ENCODE measurements at regions not wholly inside any gene's neighbourhood (a gene's known extent, or its start where the extent isn't known, plus 50 kb on each side); places are given as distances from the start of the nearest gene placed in this dataset.

DNA sequence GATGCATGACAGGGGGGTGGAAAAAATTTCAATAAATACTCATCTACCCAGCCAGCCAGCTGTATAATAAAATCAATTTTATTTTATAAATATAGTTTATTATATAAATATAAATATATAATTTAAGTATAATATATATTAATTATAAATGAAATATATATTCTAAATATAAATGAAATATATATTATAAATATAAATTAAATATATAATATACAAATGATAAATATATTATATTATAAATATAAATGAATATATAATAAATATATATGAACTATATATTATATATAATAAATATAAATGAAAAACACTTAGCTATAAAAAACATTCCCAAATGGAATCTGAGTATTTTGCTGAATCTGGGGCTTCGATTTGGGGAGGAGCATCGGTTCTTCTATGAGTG lies 79.4 kb upstream of the CDCA7L start:
- no peaks in the 10 kb centered on the region for H3K79me2 ChIP-seq (ENCODE audit: control insufficient read depth, insufficient read depth, low read length, poor library complexity)
- H3K4me1 ChIP-seq (ENCODE audit: control insufficient read depth in 1 of 2, insufficient read depth in 2 of 2, low read length in 2 of 2), result no peaks in the 10 kb centered on the region
- no peak overlapping the region for H2BK5ac ChIP-seq (ENCODE audit: low read depth, low read length, poor library complexity)
- H3K27me3 ChIP-seq (ENCODE audit: insufficient read depth, low read length), result no peaks in the 10 kb centered on the region
- no peak overlapping the region for H3K27ac ChIP-seq (ENCODE audit: low read depth, low read length)
- no peak overlapping the region for H3K4ac ChIP-seq (ENCODE audit: low read depth, low read length)
- no peaks in the 10 kb centered on the region for H3K79me1 ChIP-seq (ENCODE audit: low read length)
- H3K9ac ChIP-seq (ENCODE audit: low read length), result no peak overlapping the region
- no peak overlapping the region for H3K4me2 ChIP-seq (ENCODE audit: low read length)
- DNase-seq, result no peak
- no peak overlapping the region for H4K12ac ChIP-seq (ENCODE audit: low read depth, low read length)
- no CpG with 5 or more reads among the region's 2 CpGs for WGBS (ENCODE audit: extremely low coverage, insufficient coverage, insufficient read length)
- H3K23ac ChIP-seq (ENCODE audit: low read length), result no peak overlapping the region
- no peaks in the 10 kb centered on the region for H3K36me3 ChIP-seq (ENCODE audit: control insufficient read depth in 1 of 2, insufficient read depth in 2 of 2, low read length in 2 of 2)
- H3K9me3 ChIP-seq (ENCODE audit: insufficient read depth, low read depth, low read length), result peaks cover 1% of the 10 kb centered on the region
- H2AK5ac ChIP-seq (ENCODE audit: low read length), result no peak overlapping the region
- no peak overlapping the region for H3K4me3 ChIP-seq (ENCODE audit: low read depth, low read length)
- H2BK120ac ChIP-seq (ENCODE audit: insufficient read depth, low read length, poor library complexity), result no peak overlapping the region
- H3K18ac ChIP-seq (ENCODE audit: low read length), result no peak overlapping the region
- no peak overlapping the region for H2BK12ac ChIP-seq (ENCODE audit: low read length)
- H4K8ac ChIP-seq (ENCODE audit: low read depth, low read length), result no peak overlapping the region
- no peak overlapping the region for H2AFZ ChIP-seq (ENCODE audit: insufficient read depth, low read length, poor library complexity)
- no peak overlapping the region for H4K91ac ChIP-seq (ENCODE audit: low read depth, low read length)
- no peak overlapping the region for H3K14ac ChIP-seq (ENCODE audit: low read length)

DNA sequence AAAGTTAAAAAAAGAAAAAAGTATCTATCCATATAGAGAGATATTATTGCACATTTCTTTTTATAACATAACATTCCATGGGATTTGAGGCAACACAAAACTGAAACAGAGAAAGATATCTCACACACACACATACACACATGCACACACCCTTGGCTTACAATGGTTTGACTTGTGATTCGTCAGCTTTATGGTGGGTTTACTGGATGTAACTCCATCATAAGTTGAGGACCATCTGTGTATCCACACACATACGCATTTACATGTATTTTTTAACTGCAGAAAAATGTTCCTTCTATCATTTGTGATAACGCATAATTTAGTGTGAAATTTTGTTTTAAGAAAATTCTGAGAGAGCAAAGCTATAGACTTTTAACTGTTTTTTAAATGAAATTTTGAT lies 74.2 kb upstream of the CDCA7L start:
- Histone ChIP-seq H4K91ac (ENCODE audit: low read depth, low read length) (no peak overlapping the region), H3K4me2 (ENCODE audit: low read length) (no peak overlapping the region), H3K27ac (ENCODE audit: low read depth, low read length) (no peak overlapping the region), H3K4me3 (ENCODE audit: low read depth, low read length) (no peak overlapping the region), H3K27me3 (ENCODE audit: insufficient read depth, low read length) (no peaks in the 10 kb centered on the region), H4K8ac (ENCODE audit: low read depth, low read length) (no peak overlapping the region), H2BK12ac (ENCODE audit: low read length) (no peak overlapping the region), H2AK5ac (ENCODE audit: low read length) (no peak overlapping the region), H2AFZ (ENCODE audit: insufficient read depth, low read length, poor library complexity) (no peak overlapping the region), H4K12ac (ENCODE audit: low read depth, low read length) (no peak overlapping the region), H3K9me3 (ENCODE audit: insufficient read depth, low read depth, low read length) (no peaks in the 10 kb centered on the region), H3K9ac (ENCODE audit: low read length) (no peak overlapping the region), H2BK120ac (ENCODE audit: insufficient read depth, low read length, poor library complexity) (no peak overlapping the region), H3K79me2 (ENCODE audit: control insufficient read depth, insufficient read depth, low read length, poor library complexity) (no peaks in the 10 kb centered on the region), H3K36me3 (ENCODE audit: control insufficient read depth in 1 of 2, insufficient read depth in 2 of 2, low read length in 2 of 2) (no peaks in the 10 kb centered on the region), H3K14ac (ENCODE audit: low read length) (no peak overlapping the region), H3K18ac (ENCODE audit: low read length) (no peak overlapping the region), H3K79me1 (ENCODE audit: low read length) (no peaks in the 10 kb centered on the region), H3K4ac (ENCODE audit: low read depth, low read length) (no peak overlapping the region), H3K23ac (ENCODE audit: low read length) (no peak overlapping the region), H3K4me1 (ENCODE audit: control insufficient read depth in 1 of 2, insufficient read depth in 2 of 2, low read length in 2 of 2) (no peaks in the 10 kb centered on the region), H2BK5ac (ENCODE audit: low read depth, low read length, poor library complexity) (no peak overlapping the region)
- WGBS (ENCODE audit: extremely low coverage, insufficient coverage, insufficient read length), result no CpG with 5 or more reads among the region's 3 CpGs
- DNase-seq, result no peak

DNA sequence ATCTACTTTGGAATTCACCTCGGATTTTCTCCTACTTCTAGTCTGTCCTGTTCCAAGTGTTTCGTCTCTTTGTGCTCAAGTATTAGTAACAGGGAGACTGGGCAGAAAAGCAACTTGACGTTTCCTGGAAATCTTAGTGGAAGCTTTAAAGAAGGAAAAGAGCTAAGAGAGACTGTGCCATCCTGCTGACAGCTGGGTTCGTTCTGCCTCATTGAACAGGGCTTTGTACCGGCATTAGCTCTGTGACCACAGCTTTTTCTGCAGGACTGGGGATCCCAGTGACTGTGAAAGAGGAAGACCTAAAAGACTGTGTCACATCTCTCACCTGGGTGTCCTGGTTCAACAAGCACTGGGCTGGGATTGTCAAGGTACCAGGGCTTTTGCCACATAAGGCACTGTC lies 70.8 kb upstream of the CDCA7L start:
- Histone ChIP-seq H2BK5ac (ENCODE audit: low read depth, low read length, poor library complexity) (no peak overlapping the region), H3K18ac (ENCODE audit: low read length) (no peak overlapping the region), H2BK12ac (ENCODE audit: low read length) (no peak overlapping the region), H3K27ac (ENCODE audit: low read depth, low read length) (no peak overlapping the region), H3K4ac (ENCODE audit: low read depth, low read length) (no peak overlapping the region), H3K14ac (ENCODE audit: low read length) (no peak overlapping the region), H2AFZ (ENCODE audit: insufficient read depth, low read length, poor library complexity) (no peak overlapping the region), H3K79me1 (ENCODE audit: low read length) (no peaks in the 10 kb centered on the region), H3K27me3 (ENCODE audit: insufficient read depth, low read length) (no peaks in the 10 kb centered on the region), H3K4me1 (ENCODE audit: control insufficient read depth in 1 of 2, insufficient read depth in 2 of 2, low read length in 2 of 2) (no peaks in the 10 kb centered on the region), H3K4me3 (ENCODE audit: low read depth, low read length) (no peak overlapping the region), H3K36me3 (ENCODE audit: control insufficient read depth in 1 of 2, insufficient read depth in 2 of 2, low read length in 2 of 2) (no peaks in the 10 kb centered on the region), H4K8ac (ENCODE audit: low read depth, low read length) (no peak overlapping the region), H3K23ac (ENCODE audit: low read length) (no peak overlapping the region), H3K79me2 (ENCODE audit: control insufficient read depth, insufficient read depth, low read length, poor library complexity) (no peaks in the 10 kb centered on the region), H3K9ac (ENCODE audit: low read length) (no peak overlapping the region), H3K4me2 (ENCODE audit: low read length) (no peak overlapping the region), H2BK120ac (ENCODE audit: insufficient read depth, low read length, poor library complexity) (no peak overlapping the region), H3K9me3 (ENCODE audit: insufficient read depth, low read depth, low read length) (no peaks in the 10 kb centered on the region), H4K12ac (ENCODE audit: low read depth, low read length) (no peak overlapping the region), H2AK5ac (ENCODE audit: low read length) (no peak overlapping the region), H4K91ac (ENCODE audit: low read depth, low read length) (no peak overlapping the region)
- DNase-seq, result no peak
- WGBS (ENCODE audit: extremely low coverage, insufficient coverage, insufficient read length), result no CpG with 5 or more reads among the region's 5 CpGs

DNA sequence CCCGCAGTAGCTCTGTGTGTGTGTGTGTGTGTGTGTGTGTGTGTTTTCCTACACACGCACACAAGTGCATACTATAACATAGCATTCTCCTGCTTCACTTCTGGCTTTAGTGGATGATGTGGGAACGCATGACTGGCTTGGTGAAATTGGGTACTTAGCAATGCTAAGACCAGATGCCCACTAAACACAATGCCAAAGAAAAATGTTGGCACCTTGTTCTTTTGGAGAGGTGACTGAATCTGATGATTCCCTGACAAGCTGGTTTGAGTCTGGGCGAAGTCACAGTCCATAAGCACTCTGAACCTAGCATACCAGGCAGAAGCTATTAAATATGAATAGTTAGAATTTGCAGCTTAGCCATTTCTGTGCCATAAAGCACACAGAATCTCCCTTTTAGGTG lies 68.0 kb upstream of the CDCA7L start:
- no peaks in the 10 kb centered on the region for H3K4me1 ChIP-seq (ENCODE audit: control insufficient read depth in 1 of 2, insufficient read depth in 2 of 2, low read length in 2 of 2)
- H3K23ac ChIP-seq (ENCODE audit: low read length), result no peak overlapping the region
- no peak overlapping the region for H4K12ac ChIP-seq (ENCODE audit: low read depth, low read length)
- no peak overlapping the region for H2BK120ac ChIP-seq (ENCODE audit: insufficient read depth, low read length, poor library complexity)
- no peaks in the 10 kb centered on the region for H3K79me2 ChIP-seq (ENCODE audit: control insufficient read depth, insufficient read depth, low read length, poor library complexity)
- H3K4me3 ChIP-seq (ENCODE audit: low read depth, low read length), result no peak overlapping the region
- H3K9ac ChIP-seq (ENCODE audit: low read length), result no peak overlapping the region
- no peak overlapping the region for H3K4me2 ChIP-seq (ENCODE audit: low read length)
- no peak overlapping the region for H2BK5ac ChIP-seq (ENCODE audit: low read depth, low read length, poor library complexity)
- no peak overlapping the region for H2BK12ac ChIP-seq (ENCODE audit: low read length)
- no peaks in the 10 kb centered on the region for H3K79me1 ChIP-seq (ENCODE audit: low read length)
- no CpG with 5 or more reads among the region's 4 CpGs for WGBS (ENCODE audit: extremely low coverage, insufficient coverage, insufficient read length)
- no peak overlapping the region for H4K91ac ChIP-seq (ENCODE audit: low read depth, low read length)
- no peaks in the 10 kb centered on the region for H3K36me3 ChIP-seq (ENCODE audit: control insufficient read depth in 1 of 2, insufficient read depth in 2 of 2, low read length in 2 of 2)
- no peak overlapping the region for H2AK5ac ChIP-seq (ENCODE audit: low read length)
- no peaks in the 10 kb centered on the region for H3K9me3 ChIP-seq (ENCODE audit: insufficient read depth, low read depth, low read length)
- H3K27ac ChIP-seq (ENCODE audit: low read depth, low read length), result no peak overlapping the region
- H2AFZ ChIP-seq (ENCODE audit: insufficient read depth, low read length, poor library complexity), result no peak overlapping the region
- H3K18ac ChIP-seq (ENCODE audit: low read length), result no peak overlapping the region
- no peak overlapping the region for H3K14ac ChIP-seq (ENCODE audit: low read length)
- DNase-seq, result no peak
- H3K27me3 ChIP-seq (ENCODE audit: insufficient read depth, low read length), result no peaks in the 10 kb centered on the region
- no peak overlapping the region for H4K8ac ChIP-seq (ENCODE audit: low read depth, low read length)
- no peak overlapping the region for H3K4ac ChIP-seq (ENCODE audit: low read depth, low read length)

Measured in trophoblast cell (in vitro differentiated cells and primary cell).